Stimulated activated CD4-positive, alpha-beta T cell treated with anti-CD3 and anti-CD28 coated beads, Interleukin-2, amount 100 ng/mL, for 4 hours (primary cell): ENCODE measurements at regions not wholly inside any gene's neighbourhood (a gene's known extent, or its start where the extent isn't known, plus 50 kb on each side); places are given as distances from the start of the nearest gene placed in this dataset.
"Not testable (repeated sequence)": the region's sequence is repeated elsewhere in the genome, so short reads cannot be mapped to it uniquely, and the experiment has no call there.

ENCODE experiments used
- DNase-seq: peaks from one replicate; pipeline ENCODE4 v3.0.0-alpha.2; 2020; ENCODE audit warnings: low read depth

DNA sequence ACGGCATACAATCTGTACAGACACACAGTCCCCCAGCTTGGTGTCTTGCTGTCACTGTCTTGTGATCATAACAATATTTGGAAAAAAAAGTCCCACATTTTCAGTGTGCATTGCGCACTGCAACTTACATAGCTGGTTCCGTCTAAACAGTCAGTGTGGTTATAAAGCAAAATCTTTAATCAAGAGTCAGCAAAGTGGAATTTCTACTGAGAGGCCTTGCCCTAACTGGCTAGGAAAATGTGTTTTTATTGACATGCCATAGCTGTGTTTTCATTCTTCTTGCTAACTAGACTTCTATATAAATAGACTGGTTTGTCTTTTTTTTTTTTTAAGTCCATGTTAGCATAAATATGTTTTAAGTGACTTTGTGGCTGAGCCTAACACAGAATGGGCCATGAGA lies 174.8 kb downstream of the POLR2M start:
- no peak for DNase-seq

DNA sequence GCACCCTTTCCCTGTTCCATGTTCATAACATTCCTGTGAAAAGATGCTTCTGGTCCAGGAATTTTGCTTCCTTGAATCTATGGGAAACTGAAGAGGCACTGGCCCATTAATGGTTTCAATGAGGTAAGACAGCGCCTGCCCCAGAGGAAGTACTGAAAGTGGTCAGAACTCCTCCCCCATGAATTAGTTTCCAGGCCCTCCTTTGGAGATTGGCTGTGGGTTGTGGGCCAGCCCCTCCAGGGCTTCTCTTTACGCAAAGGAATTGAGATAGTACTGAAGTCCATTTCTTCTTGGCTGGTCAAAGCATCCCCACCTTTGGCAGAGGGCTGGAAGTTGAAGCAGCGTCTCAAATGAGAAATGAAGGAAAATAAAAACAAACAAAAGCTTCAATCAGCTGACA lies 175.5 kb downstream of the POLR2M start:
- no peak for DNase-seq

DNA sequence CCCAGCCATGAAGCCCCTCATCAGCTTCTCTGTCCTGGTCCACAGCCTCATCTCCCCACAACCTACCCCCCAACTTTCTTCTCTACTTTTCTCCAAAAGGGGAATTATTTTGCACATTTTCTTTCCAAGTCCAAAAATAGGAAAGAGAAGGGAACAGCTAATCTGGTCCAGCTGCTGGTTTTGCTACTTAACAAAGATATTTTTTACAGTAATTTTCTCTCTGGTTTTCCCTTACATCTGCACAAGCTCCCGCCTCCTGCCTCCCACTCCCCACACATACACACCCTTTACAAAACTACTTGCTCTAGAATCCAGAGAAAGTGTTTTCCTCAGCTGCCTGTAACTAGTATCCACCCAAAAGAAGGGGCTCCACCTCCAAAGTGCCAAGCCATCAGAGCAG lies 177.2 kb downstream of the POLR2M start:
- DNase-seq = no peak

DNA sequence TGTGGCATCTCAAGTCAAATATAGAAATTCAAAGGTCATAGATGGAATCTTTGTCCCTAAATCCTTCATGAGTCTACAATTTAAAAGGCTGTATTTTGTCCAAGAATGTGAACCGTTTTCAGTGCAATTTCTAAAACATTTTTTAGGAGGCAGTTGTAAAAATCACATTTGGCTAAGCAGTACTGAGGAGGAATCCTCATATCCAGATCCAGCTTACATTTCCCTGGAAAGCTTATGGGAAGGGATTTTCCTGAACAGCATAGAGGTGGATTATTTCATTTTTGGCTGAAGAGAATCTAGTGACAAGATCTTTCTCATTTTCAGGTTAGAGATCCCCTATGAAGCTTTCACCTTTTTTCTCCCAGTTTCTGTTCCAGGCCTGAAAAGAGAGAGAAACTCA lies 178.4 kb downstream of the POLR2M start:
- no peak for DNase-seq

DNA sequence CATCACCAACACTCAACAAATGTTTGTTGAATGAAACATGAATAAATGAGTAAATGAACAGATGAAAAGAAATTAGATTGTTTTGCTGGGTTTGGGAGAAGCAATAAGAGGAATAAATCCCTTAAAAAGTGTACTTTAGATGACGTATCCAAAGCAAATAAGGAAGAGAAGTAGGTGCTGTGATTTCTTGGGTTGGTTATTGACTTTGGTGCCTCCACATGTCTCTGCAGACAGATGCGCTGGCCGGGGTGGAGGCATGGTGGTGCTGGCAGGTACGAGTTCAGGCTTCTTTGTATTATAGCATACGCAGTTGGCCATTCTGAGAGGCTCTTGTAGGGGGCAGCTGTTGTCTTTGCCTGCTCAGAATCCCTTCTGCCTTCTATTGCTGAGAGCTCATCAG lies 178.9 kb downstream of the POLR2M start:
- DNase-seq = no peak

DNA sequence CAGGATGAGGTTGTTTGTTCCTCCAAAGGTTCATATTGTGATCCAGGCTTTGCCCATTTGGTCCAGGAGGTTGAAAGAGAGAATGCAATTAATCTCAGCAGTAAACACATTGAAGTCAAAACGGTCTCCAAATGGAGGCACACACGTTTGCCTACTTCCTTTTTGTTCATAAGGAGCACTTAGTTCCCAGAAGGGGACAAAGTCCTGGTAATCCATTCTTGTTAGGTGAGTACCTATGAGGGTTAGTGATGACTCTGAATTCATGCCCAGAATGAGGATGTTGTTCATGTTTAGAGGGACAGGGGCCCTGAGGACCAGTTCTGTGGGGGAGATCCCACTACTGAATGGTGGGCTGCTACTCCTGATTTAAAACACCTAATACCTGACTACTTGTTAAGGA lies 177.7 kb downstream of the ALDH1A2 start:
- DNase-seq = no peak

DNA sequence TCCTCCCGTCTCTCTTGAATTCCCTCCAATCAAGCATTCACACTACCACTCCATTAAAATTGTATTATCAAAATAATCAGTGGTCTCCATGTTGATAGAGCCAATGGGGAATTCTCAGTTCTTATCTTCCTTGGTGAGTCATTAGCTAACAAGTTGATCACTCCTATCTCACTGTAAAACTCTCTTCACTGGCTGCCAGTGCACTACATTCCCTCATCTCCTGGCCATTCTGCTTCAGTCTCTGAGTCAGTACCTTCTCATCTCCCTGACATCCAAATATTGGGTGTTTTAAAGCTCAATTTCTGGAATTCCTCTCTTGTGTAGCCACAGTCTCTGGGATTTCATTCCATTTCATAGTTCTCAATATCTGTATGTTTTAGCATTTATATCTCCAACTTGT lies 175.2 kb downstream of the ALDH1A2 start:
- DNase-seq = no peak

DNA sequence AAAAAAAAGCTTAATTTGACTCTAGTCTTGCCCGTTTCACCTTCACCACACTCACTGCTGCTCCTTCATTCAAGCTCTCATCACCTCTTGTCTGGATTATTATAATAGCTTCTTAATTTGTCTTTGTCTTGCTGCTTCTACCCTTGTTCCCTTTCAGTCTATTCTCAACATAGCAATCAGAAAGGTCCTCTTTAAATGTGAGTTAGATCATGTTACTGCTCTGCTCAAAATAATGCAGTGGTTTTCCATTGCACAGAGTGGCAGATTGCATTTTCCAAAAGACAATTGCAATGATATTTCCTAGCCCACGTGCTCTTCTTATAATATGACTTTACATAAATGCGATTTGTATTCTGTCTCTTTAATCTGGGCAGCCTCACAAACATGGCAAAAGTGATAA lies 174.6 kb downstream of the ALDH1A2 start:
- DNase-seq = no peak

DNA sequence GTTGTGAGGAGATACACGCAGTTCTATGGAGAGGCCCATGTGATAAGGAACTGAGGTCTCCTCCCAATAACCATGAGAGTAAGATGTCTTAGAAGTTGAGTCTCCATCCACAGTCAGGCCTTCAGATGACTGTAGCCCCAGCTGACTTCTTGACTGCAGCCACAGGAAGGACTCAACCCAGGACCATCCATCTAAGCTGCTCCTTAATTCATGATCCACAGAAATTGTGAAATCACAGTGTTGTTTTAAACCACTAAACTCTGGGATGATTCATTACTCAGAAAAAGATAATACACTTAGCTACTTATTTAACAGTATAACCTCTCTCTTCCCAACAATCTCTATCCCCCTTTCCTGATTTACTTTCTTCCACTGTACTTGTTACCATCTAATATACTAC lies 173.3 kb downstream of the ALDH1A2 start:
- no peak for DNase-seq

DNA sequence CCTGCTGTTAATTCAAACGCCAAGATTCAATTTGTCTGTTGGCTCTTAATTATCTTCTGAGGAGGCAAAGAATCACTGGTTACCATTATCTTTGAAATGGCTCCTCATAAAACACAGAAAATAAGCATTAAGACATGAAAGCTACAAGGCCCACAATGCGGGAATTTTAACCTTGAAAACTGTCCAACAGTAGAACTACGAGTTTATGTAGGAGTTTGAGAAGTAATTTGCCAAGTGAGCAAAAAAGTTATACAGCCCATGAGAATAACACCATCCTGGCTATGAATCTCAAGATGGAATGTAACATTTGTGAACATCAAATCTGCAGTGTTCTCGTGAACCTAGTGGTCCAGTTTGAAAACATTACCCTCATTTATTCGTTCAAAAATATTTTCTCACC lies 172.5 kb downstream of the ALDH1A2 start:
- DNase-seq = no peak

DNA sequence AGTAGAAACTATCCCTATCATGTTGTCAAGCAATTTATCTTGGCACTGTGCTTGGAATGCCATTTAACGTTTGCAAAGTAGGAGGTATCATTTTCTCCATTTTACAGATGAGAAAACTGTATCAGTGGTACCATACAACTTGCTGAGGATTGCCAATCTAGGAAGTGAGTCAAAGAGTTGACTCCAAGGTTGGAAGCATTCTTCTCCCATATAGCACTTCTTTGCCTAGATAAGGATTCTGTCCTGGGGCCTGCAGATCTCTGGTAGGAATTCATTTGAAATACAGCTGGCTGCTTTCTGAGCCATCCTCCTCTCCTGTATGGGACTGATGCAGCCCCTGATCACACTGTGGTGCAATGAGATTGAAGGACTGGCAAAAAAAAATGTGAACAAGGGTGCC lies 170.2 kb downstream of the ALDH1A2 start:
- no peak for DNase-seq

DNA sequence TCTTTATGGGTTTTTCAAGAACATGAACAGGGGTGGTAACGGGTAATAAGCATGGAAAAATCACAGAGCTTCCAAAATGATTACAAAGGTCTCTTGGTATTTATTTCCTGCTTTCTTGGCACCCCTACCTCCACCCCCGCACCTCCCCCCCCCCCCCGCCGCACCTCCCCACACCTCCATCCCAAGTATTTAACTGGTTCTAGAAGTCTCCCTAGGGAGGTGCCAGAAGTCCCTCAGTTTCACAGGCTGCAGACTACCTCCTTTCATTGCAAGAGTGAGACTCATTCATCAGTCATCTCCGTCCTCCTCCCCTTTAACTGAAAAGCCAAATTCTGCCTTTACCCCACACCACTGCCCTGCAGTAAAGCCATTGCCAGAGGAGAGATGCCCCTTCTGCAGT lies 169.4 kb downstream of the ALDH1A2 start:
- DNase-seq = no peak

DNA sequence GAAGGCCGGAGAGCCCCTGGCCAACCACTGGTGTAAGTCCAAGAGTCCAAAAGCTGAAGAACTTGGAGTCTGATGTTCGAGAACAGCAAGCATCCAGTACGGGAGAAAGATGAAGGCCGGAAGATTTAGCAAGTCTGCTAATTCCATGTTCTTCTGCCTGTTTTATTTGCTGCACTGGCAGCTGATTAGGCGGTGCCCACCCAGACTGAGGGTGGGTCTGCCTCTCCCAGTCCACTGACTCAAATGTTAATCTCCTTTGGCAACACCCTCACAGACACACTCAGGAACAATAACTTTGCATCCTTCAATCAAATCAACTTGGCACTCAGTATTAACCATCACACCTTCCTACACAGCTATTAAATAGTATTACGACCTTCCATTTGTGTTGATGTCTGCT lies 168.6 kb downstream of the ALDH1A2 start:
- DNase-seq = not testable (repeated sequence)

DNA sequence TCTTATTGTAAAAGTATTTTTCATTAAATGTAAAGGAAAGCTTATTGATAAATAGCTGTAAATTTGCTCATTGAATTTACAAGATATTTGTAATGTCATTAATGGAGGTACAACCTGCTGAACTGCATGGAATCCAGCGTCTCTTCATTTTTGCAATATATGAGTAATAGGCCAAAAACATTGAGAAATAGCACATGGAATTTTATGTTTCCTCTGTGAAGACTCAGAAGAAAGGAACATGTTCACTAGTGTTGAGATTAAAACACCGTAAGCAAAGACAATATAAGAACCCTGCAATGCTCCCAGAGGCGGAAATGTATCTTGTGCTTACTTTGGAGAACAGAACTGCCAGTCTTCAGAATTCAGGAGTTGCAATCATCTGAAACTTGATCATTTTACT lies 167.6 kb downstream of the ALDH1A2 start:
- DNase-seq = no peak

DNA sequence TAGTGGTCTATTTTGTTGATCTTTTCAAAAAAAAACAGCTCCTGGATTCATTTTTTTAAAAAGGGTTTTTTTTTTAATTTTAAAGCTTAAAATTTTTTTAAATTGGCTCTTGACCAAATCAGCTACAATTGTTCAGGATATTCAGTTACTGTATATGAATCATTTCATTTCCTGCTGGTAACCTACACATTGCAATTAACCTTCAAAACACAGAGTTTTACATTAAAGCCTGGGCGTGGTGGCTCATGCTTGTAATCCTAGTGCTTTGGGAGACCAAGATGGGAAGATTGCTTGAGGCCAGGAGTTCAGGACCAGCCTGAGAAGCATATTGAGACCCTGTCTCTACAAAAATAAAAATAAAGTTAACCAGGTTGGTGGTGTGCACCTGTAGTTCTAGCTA lies 163.4 kb downstream of the ALDH1A2 start:
- DNase-seq = no peak
